HL-60 (cell line): ENCODE measurements at regions not wholly inside any gene's neighbourhood (a gene's known extent, or its start where the extent isn't known, plus 50 kb on each side); places are given as distances from the start of the nearest gene placed in this dataset.

Experiments used
- GABPA ChIP-seq: IDR thresholded peaks from 2 replicates; pipeline ENCODE4 v1.6.1; 2012; ENCODE audit warnings: low read depth
- POLR2AphosphoS5 ChIP-seq: IDR thresholded peaks from 2 replicates; pipeline ENCODE4 v1.6.1; 2012; ENCODE audit warnings: low read depth
- REST ChIP-seq: IDR thresholded peaks from 2 replicates; pipeline ENCODE4 v1.6.1; 2012; ENCODE audit warnings: low read depth; ENCODE audit not compliant: insufficient replicate concordance
- TF ChIP-seq, protein P1 (sequence below): IDR thresholded peaks from one replicate; pipeline ENCODE4 v1.5.1; 2011; ENCODE audit warnings: low read length, control low read depth, inconsistent platforms; ENCODE audit not compliant: insufficient read depth

DNA sequence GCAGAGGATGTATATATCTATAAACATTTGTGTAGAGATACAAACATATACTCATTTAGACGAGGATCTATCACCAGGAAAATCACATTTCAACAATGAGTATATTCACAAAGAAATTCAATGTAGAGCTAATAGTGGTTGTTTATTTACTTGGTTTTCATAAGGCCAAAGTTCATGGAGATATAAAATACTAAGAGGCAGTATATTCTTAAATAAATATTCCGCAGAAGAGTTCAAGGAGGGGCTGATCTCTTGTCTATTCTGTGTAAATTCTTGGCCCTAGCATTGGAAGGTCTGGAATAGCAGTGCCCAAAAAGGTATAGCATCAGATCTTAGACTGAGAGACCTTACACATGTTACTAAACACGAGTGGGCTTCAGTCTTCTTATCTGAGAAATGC, 122.1 kb downstream of the EDEM1 start:
- TF ChIP-seq, protein P1, sequence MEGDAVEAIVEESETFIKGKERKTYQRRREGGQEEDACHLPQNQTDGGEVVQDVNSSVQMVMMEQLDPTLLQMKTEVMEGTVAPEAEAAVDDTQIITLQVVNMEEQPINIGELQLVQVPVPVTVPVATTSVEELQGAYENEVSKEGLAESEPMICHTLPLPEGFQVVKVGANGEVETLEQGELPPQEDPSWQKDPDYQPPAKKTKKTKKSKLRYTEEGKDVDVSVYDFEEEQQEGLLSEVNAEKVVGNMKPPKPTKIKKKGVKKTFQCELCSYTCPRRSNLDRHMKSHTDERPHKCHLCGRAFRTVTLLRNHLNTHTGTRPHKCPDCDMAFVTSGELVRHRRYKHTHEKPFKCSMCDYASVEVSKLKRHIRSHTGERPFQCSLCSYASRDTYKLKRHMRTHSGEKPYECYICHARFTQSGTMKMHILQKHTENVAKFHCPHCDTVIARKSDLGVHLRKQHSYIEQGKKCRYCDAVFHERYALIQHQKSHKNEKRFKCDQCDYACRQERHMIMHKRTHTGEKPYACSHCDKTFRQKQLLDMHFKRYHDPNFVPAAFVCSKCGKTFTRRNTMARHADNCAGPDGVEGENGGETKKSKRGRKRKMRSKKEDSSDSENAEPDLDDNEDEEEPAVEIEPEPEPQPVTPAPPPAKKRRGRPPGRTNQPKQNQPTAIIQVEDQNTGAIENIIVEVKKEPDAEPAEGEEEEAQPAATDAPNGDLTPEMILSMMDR, result no peak
- TF ChIP-seq POLR2AphosphoS5 (no peak), REST (no peak), GABPA (no peak)
